ENCODE measurements at regions not wholly inside any gene's neighbourhood (a gene's known extent, or its start where the extent isn't known, plus 50 kb on each side); places are given as distances from the start of the nearest gene placed in this dataset.
A peak's percentile ranks its signal among the peaks of the same experiment; 100 is the strongest.

GRCh38 chr12:125882141-125882540 is 816.9 kb downstream of the AACS start:
- Histone ChIP-seq H2AFZ (replicated peaks) (no peak overlapping the region), H4K20me1 (ENCODE audit: low read depth) (no peaks in the 10 kb centered on the region), H3K9ac (no peak overlapping the region), H3K36me3 (no peaks in the 10 kb centered on the region), H3K4me1 (no peaks in the 10 kb centered on the region), H3K79me2 (ENCODE audit: low read depth) (no peaks in the 10 kb centered on the region), H3K4me2 (no peak overlapping the region), H3F3A (ENCODE audit: low read depth) (no peaks in the 10 kb centered on the region), H3K9me3 (ENCODE audit: low read depth) (peaks cover 4% of the 10 kb centered on the region), H3K27ac (no peak overlapping the region), H3K27me3 (no peaks in the 10 kb centered on the region), H3K4me3 (no peak overlapping the region)
- peaks cover 3% of the 10 kb centered on the region for H3K27me3 Mint-ChIP-seq (ENCODE audit: insufficient read depth, low read depth)
- H3K4me3 Mint-ChIP-seq, result no peak overlapping the region
- H3K4me1 Mint-ChIP-seq, result peaks cover 12% of the 10 kb centered on the region
- peak; percentile 39 for DNase-seq (ENCODE audit: low spot score)
- H3K36me3 Mint-ChIP-seq, result no peaks in the 10 kb centered on the region
- TF ChIP-seq EZH2phosphoT487 (IDR thresholded peaks at IDR 0.05) (no peak), CTCF (IDR thresholded peaks at IDR 0.05) (no peak), EZH2 (IDR thresholded peaks at IDR 0.05) (no peak)
- peaks cover 2% of the 10 kb centered on the region for H3K9me3 Mint-ChIP-seq
- no peak overlapping the region for H3K27ac Mint-ChIP-seq

DNA sequence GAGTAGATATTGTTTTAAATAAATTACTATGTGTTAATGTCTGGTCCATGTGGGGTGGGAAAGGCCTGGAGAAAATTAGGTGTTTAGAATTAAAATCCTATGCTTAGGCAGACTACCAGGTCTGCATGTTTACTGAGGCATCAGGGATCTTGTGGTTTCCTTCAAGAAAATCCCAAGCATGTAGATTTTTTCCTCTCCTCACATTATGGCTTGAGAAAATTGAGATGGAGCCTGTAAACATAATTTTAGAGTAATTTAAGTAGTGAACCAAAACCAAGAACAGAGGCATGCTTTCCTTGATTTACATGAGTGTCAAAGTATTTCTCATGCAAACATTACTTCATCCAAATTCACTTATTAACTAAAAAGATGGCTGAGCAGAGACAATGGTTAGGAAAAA is 823.7 kb downstream of the AACS start:
- Histone ChIP-seq H3K27me3 (no peaks in the 10 kb centered on the region), H2AFZ (replicated peaks) (no peak overlapping the region), H3K4me1 (peaks cover 20% of the 10 kb centered on the region), H4K20me1 (ENCODE audit: low read depth) (no peaks in the 10 kb centered on the region), H3K4me2 (no peak overlapping the region), H3F3A (ENCODE audit: low read depth) (peaks cover 21% of the 10 kb centered on the region), H3K4me3 (no peak overlapping the region), H3K27ac (no peak overlapping the region), H3K79me2 (ENCODE audit: low read depth) (no peaks in the 10 kb centered on the region), H3K9ac (no peak overlapping the region), H3K9me3 (ENCODE audit: low read depth) (peaks cover 4% of the 10 kb centered on the region), H3K36me3 (no peaks in the 10 kb centered on the region)
- Mint-ChIP-seq H3K27me3 (ENCODE audit: insufficient read depth, low read depth) (peaks cover 3% of the 10 kb centered on the region), H3K27ac (no peak overlapping the region), H3K4me3 (no peak overlapping the region), H3K36me3 (no peaks in the 10 kb centered on the region), H3K9me3 (peaks cover 2% of the 10 kb centered on the region), H3K4me1 (peaks cover 19% of the 10 kb centered on the region)
- TF ChIP-seq CTCF (IDR thresholded peaks at IDR 0.05), result no peak
- TF ChIP-seq EZH2 (IDR thresholded peaks at IDR 0.05), result no peak
- TF ChIP-seq EZH2phosphoT487 (IDR thresholded peaks at IDR 0.05), result no peak
- no peak for DNase-seq (ENCODE audit: low spot score)

DNA sequence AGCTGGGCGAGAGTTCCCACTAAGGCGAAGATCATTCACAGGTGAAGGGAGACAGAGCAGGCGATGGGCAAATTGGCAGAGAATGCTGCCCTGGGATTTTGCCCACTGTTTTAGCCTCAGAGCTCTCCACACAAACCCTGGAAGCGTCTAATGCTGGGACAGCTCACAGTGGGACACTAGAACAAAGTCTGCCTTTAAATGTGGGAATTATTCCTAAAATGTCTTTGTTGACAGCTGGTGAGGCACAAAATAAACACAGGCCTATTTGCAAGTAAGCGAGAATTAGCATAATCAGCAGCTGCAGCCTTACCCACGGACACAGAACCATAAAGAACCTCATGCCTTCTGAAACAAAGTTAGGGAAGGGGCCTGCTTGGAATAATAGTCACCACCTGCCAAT is 824.5 kb downstream of the AACS start:
- peaks cover 2% of the 10 kb centered on the region for H3K9me3 Mint-ChIP-seq
- H3K4me1 ChIP-seq, result peaks cover 20% of the 10 kb centered on the region
- H3K27ac ChIP-seq, result peak overlapping the region; percentile 59
- H3K4me1 Mint-ChIP-seq, result peaks cover 19% of the 10 kb centered on the region
- no peaks in the 10 kb centered on the region for H3K27me3 ChIP-seq
- peaks cover 21% of the 10 kb centered on the region for H3F3A ChIP-seq (ENCODE audit: low read depth)
- no peak overlapping the region for H3K4me3 Mint-ChIP-seq
- H3K27me3 Mint-ChIP-seq (ENCODE audit: insufficient read depth, low read depth), result peaks cover 3% of the 10 kb centered on the region
- H3K4me2 ChIP-seq, result no peak overlapping the region
- peaks cover 4% of the 10 kb centered on the region for H3K9me3 ChIP-seq (ENCODE audit: low read depth)
- H3K27ac Mint-ChIP-seq, result no peak overlapping the region
- no peaks in the 10 kb centered on the region for H3K79me2 ChIP-seq (ENCODE audit: low read depth)
- peak overlapping the region; percentile 5 for H2AFZ ChIP-seq (replicated peaks)
- H4K20me1 ChIP-seq (ENCODE audit: low read depth), result no peaks in the 10 kb centered on the region
- TF ChIP-seq EZH2 (IDR thresholded peaks at IDR 0.05) (no peak), CTCF (IDR thresholded peaks at IDR 0.05) (no peak), EZH2phosphoT487 (IDR thresholded peaks at IDR 0.05) (no peak)
- H3K4me3 ChIP-seq, result no peak overlapping the region
- H3K9ac ChIP-seq, result no peak overlapping the region
- no peaks in the 10 kb centered on the region for H3K36me3 Mint-ChIP-seq
- DNase-seq (ENCODE audit: low spot score), result peak; percentile 35
- no peaks in the 10 kb centered on the region for H3K36me3 ChIP-seq
